HepG2 (cell line): ENCODE measurements at regions not wholly inside any gene's neighbourhood (a gene's known extent, or its start where the extent isn't known, plus 50 kb on each side); places are given as distances from the start of the nearest gene placed in this dataset.

Source experiments
- DBP ChIP-seq: sonication (generic); formaldehyde crosslinking; IDR thresholded peaks from 2 replicates; pipeline ENCODE4 v1.4.0; 2020; ENCODE audit warnings: missing genetic modification reagents; ENCODE audit errors: not compliant biosample characterization
- FOXC1 ChIP-seq: sonication (generic); formaldehyde crosslinking; IDR thresholded peaks from 2 replicates; pipeline ENCODE4 v1.8.0; 2022; ENCODE audit warnings: mild to moderate bottlenecking, missing genetic modification reagents, borderline replicate concordance
- MEF2D ChIP-seq: sonication (generic); formaldehyde crosslinking; IDR thresholded peaks from 2 replicates; pipeline ENCODE4 v1.5.1; 2020; ENCODE audit warnings: mild to moderate bottlenecking, missing genetic modification reagents
- MXD4 ChIP-seq: IDR thresholded peaks from 2 replicates; pipeline ENCODE4 v1.6.1; 2016; ENCODE audit warnings: mild to moderate bottlenecking, missing biosample characterization, missing genetic modification reagents
- POLR2A ChIP-seq, 2 experiments: IDR thresholded peaks; 2 replicates each; pipeline ENCODE4 v1.6.1; 2011; ENCODE audit warnings: low read depth in 2 of 2, low read length in 2 of 2, mild to moderate bottlenecking in 1 of 2, moderate library complexity in 1 of 2; ENCODE audit not compliant: insufficient read depth in 1 of 2
- RNF2 ChIP-seq: fragments of 450-650 bp; conservative IDR thresholded peaks from 2 replicates; pipeline ENCODE4 v1.6.1; 2016; ENCODE audit warnings: low read depth

GRCh38 chr1:73136975-73137374 is 854.6 kb upstream of the NEGR1 start:
- TF ChIP-seq MXD4 (CRISPR knock-in tag) = no peak
- TF ChIP-seq DBP = no peak
- no peak for TF ChIP-seq POLR2A (IDR thresholded peaks at IDR 0.05; ENCODE audit: insufficient read depth in 1 of 2, low read depth in 2 of 2, low read length in 2 of 2)
- no peak for TF ChIP-seq FOXC1 (CRISPR knock-in tag)
- TF ChIP-seq RNF2 = no peak
- TF ChIP-seq MEF2D (CRISPR knock-in tag) = no peak
